ENCODE measurements at regions not wholly inside any gene's neighbourhood (a gene's known extent, or its start where the extent isn't known, plus 50 kb on each side); places are given as distances from the start of the nearest gene placed in this dataset.
A peak's percentile ranks its signal among the peaks of the same experiment; 100 is the strongest.

DNA sequence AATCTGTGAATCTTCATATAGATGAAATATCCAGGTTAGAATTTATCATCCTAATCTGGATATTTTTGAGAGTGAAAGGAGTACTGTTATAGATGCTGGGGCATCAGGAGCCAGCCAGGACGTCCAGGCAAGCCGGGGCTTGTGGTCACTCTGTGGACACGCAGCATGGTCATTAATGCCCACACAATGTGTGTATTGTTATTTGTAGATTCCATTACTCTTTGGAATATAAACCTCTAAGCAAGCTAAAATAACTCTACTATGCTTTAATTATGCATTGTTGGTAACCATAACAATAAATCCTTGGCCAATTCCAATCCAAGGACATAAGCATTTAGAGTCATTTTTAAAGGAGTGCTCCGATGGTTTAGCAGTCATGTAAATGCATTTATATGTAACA is 137.9 kb downstream of the TM9SF2 start:
- ATAC-seq (ENCODE audit: low read depth): no peak
- no peaks in the 10 kb centered on the region for H3K9me3 Mint-ChIP-seq
- no peaks in the 10 kb centered on the region for H3K27me3 Mint-ChIP-seq
- H3K27ac Mint-ChIP-seq: no peak overlapping the region
- peaks cover 27% of the 10 kb centered on the region for H3K4me1 Mint-ChIP-seq
- ChIA-PET CTCF (no interaction called here), POLR2A (no interaction called here)
- intact Hi-C loops (cut with micrococcal nuclease): no loop called here
- DNase-seq: no peak
- no peaks in the 10 kb centered on the region for H3K36me3 Mint-ChIP-seq (ENCODE audit: low read depth)
- TF ChIP-seq, protein P1, sequence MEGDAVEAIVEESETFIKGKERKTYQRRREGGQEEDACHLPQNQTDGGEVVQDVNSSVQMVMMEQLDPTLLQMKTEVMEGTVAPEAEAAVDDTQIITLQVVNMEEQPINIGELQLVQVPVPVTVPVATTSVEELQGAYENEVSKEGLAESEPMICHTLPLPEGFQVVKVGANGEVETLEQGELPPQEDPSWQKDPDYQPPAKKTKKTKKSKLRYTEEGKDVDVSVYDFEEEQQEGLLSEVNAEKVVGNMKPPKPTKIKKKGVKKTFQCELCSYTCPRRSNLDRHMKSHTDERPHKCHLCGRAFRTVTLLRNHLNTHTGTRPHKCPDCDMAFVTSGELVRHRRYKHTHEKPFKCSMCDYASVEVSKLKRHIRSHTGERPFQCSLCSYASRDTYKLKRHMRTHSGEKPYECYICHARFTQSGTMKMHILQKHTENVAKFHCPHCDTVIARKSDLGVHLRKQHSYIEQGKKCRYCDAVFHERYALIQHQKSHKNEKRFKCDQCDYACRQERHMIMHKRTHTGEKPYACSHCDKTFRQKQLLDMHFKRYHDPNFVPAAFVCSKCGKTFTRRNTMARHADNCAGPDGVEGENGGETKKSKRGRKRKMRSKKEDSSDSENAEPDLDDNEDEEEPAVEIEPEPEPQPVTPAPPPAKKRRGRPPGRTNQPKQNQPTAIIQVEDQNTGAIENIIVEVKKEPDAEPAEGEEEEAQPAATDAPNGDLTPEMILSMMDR (IDR thresholded peaks at IDR 0.05): no peak
- H3K4me3 Mint-ChIP-seq: no peak overlapping the region

DNA sequence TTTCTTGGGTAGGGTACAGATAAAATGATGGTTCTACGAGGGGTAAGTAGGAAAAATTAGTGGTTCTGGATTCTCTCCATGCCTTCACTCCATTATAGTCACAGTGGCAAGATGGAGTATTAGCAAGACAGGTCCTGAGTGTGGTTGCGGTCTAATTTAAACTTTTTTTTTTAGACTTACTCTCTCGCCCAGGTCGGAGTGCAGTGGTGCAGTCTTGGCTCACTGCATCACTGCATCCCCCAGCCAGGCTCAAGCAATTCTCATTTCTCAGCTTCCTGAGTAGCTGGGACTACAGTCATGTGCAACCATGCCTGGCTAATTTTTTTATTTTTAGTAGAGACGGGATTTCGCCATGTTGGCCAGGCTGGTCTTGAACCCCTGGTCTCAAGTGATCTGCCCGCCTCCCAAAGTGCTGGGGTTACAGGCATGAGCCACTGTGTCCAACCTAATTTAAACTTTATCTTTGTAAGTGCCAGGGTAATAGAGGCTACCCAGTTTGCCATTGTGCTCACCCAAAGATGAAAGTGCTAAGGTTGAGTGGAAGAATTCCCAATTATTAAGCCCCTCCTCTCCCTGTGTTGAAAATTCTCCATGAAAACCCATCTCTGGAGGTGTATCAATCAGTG is 135.6 kb downstream of the TM9SF2 start:
- ATAC-seq (ENCODE audit: low read depth): peak; percentile 83
- TF ChIP-seq, protein P1 (IDR thresholded peaks at IDR 0.05): no peak
- DNase-seq: no peak
- no peaks in the 10 kb centered on the region for H3K36me3 Mint-ChIP-seq (ENCODE audit: low read depth)
- CTCF ChIA-PET: no interaction called here
- intact Hi-C loops (cut with micrococcal nuclease): no loop called here
- H3K27me3 Mint-ChIP-seq: no peaks in the 10 kb centered on the region
- H3K27ac Mint-ChIP-seq: no peak overlapping the region
- peaks cover 27% of the 10 kb centered on the region for H3K4me1 Mint-ChIP-seq
- peak overlapping the region; percentile 40 for H3K4me3 Mint-ChIP-seq
- no peaks in the 10 kb centered on the region for H3K9me3 Mint-ChIP-seq
- POLR2A ChIA-PET: no interaction called here

GRCh38 chr13:99636306-99636705 is 135.0 kb downstream of the TM9SF2 start:
- ATAC-seq (ENCODE audit: low read depth): no peak
- POLR2A ChIA-PET: no interaction called here
- no peaks in the 10 kb centered on the region for H3K9me3 Mint-ChIP-seq
- CTCF ChIA-PET: no interaction called here
- H3K4me1 Mint-ChIP-seq: peaks cover 27% of the 10 kb centered on the region
- no peak for DNase-seq
- no peak overlapping the region for H3K27ac Mint-ChIP-seq
- intact Hi-C loops (cut with micrococcal nuclease): no loop called here
- TF ChIP-seq, protein P1 (IDR thresholded peaks at IDR 0.05): no peak
- H3K36me3 Mint-ChIP-seq (ENCODE audit: low read depth): no peaks in the 10 kb centered on the region
- H3K4me3 Mint-ChIP-seq: peak overlapping the region; percentile 40
- no peaks in the 10 kb centered on the region for H3K27me3 Mint-ChIP-seq

DNA sequence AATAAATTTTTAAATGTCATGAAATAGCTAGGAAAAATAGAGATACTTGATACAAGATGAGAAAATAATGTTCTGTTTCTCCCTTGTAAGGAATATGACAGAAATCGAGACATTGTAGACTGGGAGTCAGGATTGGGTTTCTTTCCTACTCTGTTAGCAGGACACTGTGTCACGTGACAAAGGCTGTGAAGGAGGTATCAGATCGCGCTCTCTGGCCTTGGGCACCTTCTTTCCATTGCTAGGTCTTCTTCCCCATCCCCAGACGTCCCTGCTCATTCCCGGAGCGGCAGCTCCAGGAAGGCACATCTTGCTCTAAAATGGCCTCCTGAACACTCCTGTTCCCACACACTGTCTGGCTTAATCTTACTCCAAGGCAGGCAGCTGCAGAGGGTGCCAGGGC is 133.4 kb downstream of the TM9SF2 start:
- TF ChIP-seq, protein P1 (IDR thresholded peaks at IDR 0.05): no peak
- no peak for ATAC-seq (ENCODE audit: low read depth)
- H3K27me3 Mint-ChIP-seq: no peaks in the 10 kb centered on the region
- no peaks in the 10 kb centered on the region for H3K36me3 Mint-ChIP-seq (ENCODE audit: low read depth)
- intact Hi-C loops (cut with micrococcal nuclease): no loop called here
- H3K9me3 Mint-ChIP-seq: no peaks in the 10 kb centered on the region
- DNase-seq: no peak
- H3K4me3 Mint-ChIP-seq: no peak overlapping the region
- CTCF ChIA-PET: no interaction called here
- POLR2A ChIA-PET: no interaction called here
- peaks cover 27% of the 10 kb centered on the region for H3K4me1 Mint-ChIP-seq
- H3K27ac Mint-ChIP-seq: no peak overlapping the region

GRCh38 chr13:99630269-99630898 is 129.1 kb downstream of the TM9SF2 start:
- ChIA-PET CTCF (no interaction called here), POLR2A (no interaction called here)
- Mint-ChIP-seq H3K4me1 (peaks cover 4% of the 10 kb centered on the region), H3K27me3 (no peaks in the 10 kb centered on the region), H3K36me3 (ENCODE audit: low read depth) (no peaks in the 10 kb centered on the region), H3K9me3 (no peaks in the 10 kb centered on the region), H3K27ac (no peak overlapping the region), H3K4me3 (no peak overlapping the region)
- intact Hi-C loops (cut with micrococcal nuclease): no loop called here
- DNase-seq (no peak), ATAC-seq (ENCODE audit: low read depth) (no peak)
- TF ChIP-seq, protein P1 (IDR thresholded peaks at IDR 0.05): no peak
